K562 (cell line): ENCODE measurements at regions not wholly inside any gene's neighbourhood (a gene's known extent, or its start where the extent isn't known, plus 50 kb on each side); places are given as distances from the start of the nearest gene placed in this dataset.

Experiments
- ATAC-seq: fragments of 200-7000 bp; cut with Tn5 transposase; 3 replicates; pipeline ENCODE4 v1.9.1; 2020; ENCODE audit warnings: moderate library complexity
- BruUV-seq: library from RNA; stranded (reverse); fragments of 400-500 nt; replicated peaks from 2 replicates; lab custom pipeline; 2021; lab: Mats Ljungman, UMichigan
- CTCF ChIA-PET: fragments of 300-600 bp; formaldehyde crosslinking; extraction: SDS; loops from one replicate; lab custom pipeline; 2021; ENCODE audit warnings: low intra/inter-chr PET ratio; lab: Yijun Ruan, JAX
- POLR2A ChIA-PET: fragments of 300-600, 350-650 bp; sonication (Branson Sonifier 250); formaldehyde crosslinking; extraction: SDS; loops from one replicate; lab custom pipeline; 2021; ENCODE audit warnings: antibody characterized with exemption, inconsistent platforms; lab: Yijun Ruan, JAX
- DNase-seq, 4 experiments: peaks; one replicate each; pipeline versions ENCODE4 v3.0.0 to v3.0.0-alpha.2; 2011 to 2018; ENCODE audit warnings: low spot score in 3 of 4, mixed read lengths in 3 of 4; ENCODE audit errors: extremely low read depth in 1 of 4
- FAIRE-seq: peaks from 2 replicates; lab custom pipeline; 2011; peaks lifted over from hg19 to GRCh38; lab: Jason Lieb, UNC
- H2AFZ ChIP-seq: 2 replicates; pipeline ENCODE4 v1.6.0; 2011; ENCODE audit warnings: low read depth, low read length, control low read depth, inconsistent platforms
- H3K27ac ChIP-seq: fragments of 200-600 bp; 3 replicates; pipeline ENCODE4 v1.8.0; 2011; ENCODE audit warnings: low read depth, mild to moderate bottlenecking, control low read depth, inconsistent platforms, low read length, moderate library complexity, mixed read lengths; ENCODE audit errors: extremely low read depth
- H3K27me3 ChIP-seq, 2 experiments: fragments of 300-600 bp in 1 of 2; 2 replicates in 1 of 2; 3 replicates in 1 of 2; pipeline versions ENCODE4 v1.6.0 to v1.8.0; 2011; ENCODE audit warnings: inconsistent platforms in 2 of 2, low read length in 2 of 2, mild to moderate bottlenecking in 1 of 2, mixed read lengths in 1 of 2, moderate library complexity in 1 of 2; ENCODE audit not compliant: control insufficient read depth in 2 of 2, insufficient read depth in 2 of 2
- H3K36me3 ChIP-seq: fragments of 300-600 bp; 3 replicates; pipeline ENCODE4 v1.8.0; 2011; ENCODE audit warnings: mild to moderate bottlenecking, low read length, inconsistent platforms; ENCODE audit not compliant: control insufficient read depth, insufficient read depth
- H3K4me1 ChIP-seq, 2 experiments: fragments of 200-600 bp in 1 of 2; replicated peaks in 1 of 2; 2 replicates in 1 of 2; 3 replicates in 1 of 2; pipeline versions ENCODE4 v1.5.1 to v1.8.0; 2011; ENCODE audit warnings: inconsistent platforms in 2 of 2, low read length in 2 of 2, mild to moderate bottlenecking in 1 of 2, mixed read lengths in 1 of 2, moderate library complexity in 1 of 2; ENCODE audit not compliant: control insufficient read depth in 2 of 2, insufficient read depth in 2 of 2
- H3K4me2 ChIP-seq: 2 replicates; pipeline ENCODE4 v1.6.1; 2011; ENCODE audit warnings: low read length, control low read depth, inconsistent platforms, mixed read lengths; ENCODE audit not compliant: insufficient read depth
- H3K4me3 ChIP-seq: fragments of 200-600 bp; sonication (generic), shearing (Covaris generic); 2 replicates; pipeline ENCODE4 v1.5.1; 2016; ENCODE audit warnings: control low read depth, inconsistent platforms
- H3K79me2 ChIP-seq: fragments of 200-600 bp; 3 replicates; pipeline ENCODE4 v1.8.0; 2011; ENCODE audit warnings: low read length, inconsistent platforms; ENCODE audit not compliant: control insufficient read depth, insufficient read depth
- H3K9ac ChIP-seq, 2 experiments: 2 replicates each; pipeline versions ENCODE4 v1.6.0 to v1.6.1; 2011; ENCODE audit warnings: low read depth in 2 of 2, low read length in 2 of 2, control low read depth in 1 of 2, inconsistent platforms in 1 of 2, mild to moderate bottlenecking in 1 of 2, mixed read lengths in 1 of 2; ENCODE audit not compliant: insufficient read depth in 1 of 2
- H3K9me1 ChIP-seq: one replicate; pipeline ENCODE4 v1.6.0; 2011; ENCODE audit warnings: inconsistent platforms, mild to moderate bottlenecking, low read length, moderate library complexity; ENCODE audit not compliant: control insufficient read depth, insufficient read depth
- H3K9me3 ChIP-seq: replicated peaks from 2 replicates; pipeline ENCODE4 v1.5.1; 2011; ENCODE audit warnings: low read depth, low read length, inconsistent platforms; ENCODE audit not compliant: control insufficient read depth, insufficient read depth
- H4K20me1 ChIP-seq: replicated peaks from 2 replicates; pipeline ENCODE4 v1.6.1; 2011; ENCODE audit warnings: low read length, inconsistent platforms, mixed read lengths; ENCODE audit not compliant: control insufficient read depth, insufficient read depth
- ARID3B ChIP-seq: fragments of 250-450 bp; sonication (Bioruptor Pico); IDR thresholded peaks from 2 replicates; pipeline ENCODE4 v1.4.0; 2020; ENCODE audit warnings: borderline replicate concordance
- ATF1 ChIP-seq, 2 experiments: fragments of 450-650 bp in 1 of 2; IDR thresholded peaks; 2 replicates each; pipeline ENCODE4 v1.6.1; 2016; ENCODE audit warnings: missing compliant biosample characterization in 1 of 2, missing genetic modification characterization in 1 of 2
- ATF4 ChIP-seq: fragments of 450-650 bp; formaldehyde crosslinking; IDR thresholded peaks from 2 replicates; pipeline ENCODE4 v1.4.0; 2022; ENCODE audit warnings: mild to moderate bottlenecking, moderate library complexity
- CC2D1A ChIP-seq: fragments of 450-650 bp; IDR thresholded peaks from 2 replicates; pipeline ENCODE4 v1.6.1; 2017; ENCODE audit warnings: mild to moderate bottlenecking
- CHCHD3 ChIP-seq: fragments of 250-450 bp; sonication (Bioruptor Pico); IDR thresholded peaks from 2 replicates; pipeline ENCODE4 v2.1.2; 2022; ENCODE audit warnings: mild to moderate bottlenecking
- LARP7 ChIP-seq: fragments of 450-650 bp; IDR thresholded peaks from 2 replicates; pipeline ENCODE4 v1.6.1; 2016
- MYBL2 ChIP-seq, 2 experiments: fragments of 450-650 bp in 1 of 2; sonication (generic) in 1 of 2; formaldehyde crosslinking in 1 of 2; IDR thresholded peaks; 2 replicates each; pipeline versions ENCODE4 v1.6.1 to v1.8.1; 2017 to 2022; ENCODE audit warnings: borderline replicate concordance in 1 of 2, inconsistent platforms in 1 of 2, low read depth in 1 of 2, mild to moderate bottlenecking in 1 of 2, missing genetic modification reagents in 1 of 2, moderate library complexity in 1 of 2
- NKRF ChIP-seq: fragments of 450-650 bp; IDR thresholded peaks from 2 replicates; pipeline ENCODE4 v1.6.1; 2016; ENCODE audit warnings: borderline replicate concordance
- PHB ChIP-seq: fragments of 250-450 bp; sonication (Bioruptor Pico); IDR thresholded peaks from 2 replicates; pipeline ENCODE4 v1.5.0; 2021
- RBM17 ChIP-seq: fragments of 200-400 bp; formaldehyde crosslinking; IDR thresholded peaks from 2 replicates; pipeline ENCODE4 v1.6.1; 2017; ENCODE audit warnings: low read depth, mild to moderate bottlenecking, low read length, borderline replicate concordance
- SFPQ ChIP-seq: fragments of 200-400 bp; formaldehyde crosslinking; IDR thresholded peaks from 2 replicates; pipeline ENCODE4 v1.6.1; 2017; ENCODE audit warnings: mild to moderate bottlenecking, low read depth, low read length, moderate library complexity
- VEZF1 ChIP-seq: fragments of 200-800 bp; sonication (Bioruptor generic); IDR thresholded peaks from 2 replicates; pipeline ENCODE4 v1.6.1; 2017; ENCODE audit warnings: missing genetic modification characterization, missing compliant biosample characterization
- ZC3H8 ChIP-seq: fragments of 450-650 bp; IDR thresholded peaks from 2 replicates; pipeline ENCODE4 v1.6.1; 2017
- WGBS: fragments of 100-300 bp; shearing (Covaris generic); methylation state at CpG from one replicate; pipeline ENCODE4 v1.1.6; 2016; ENCODE audit warnings: low coverage, mixed read lengths; ENCODE audit not compliant: insufficient coverage; ENCODE audit errors: missing lambda C conversion rate; 5-methylcytosine and 5-hydroxymethylcytosine counted together
- in situ Hi-C: fragments of 300-500 bp; cut with MboI; formaldehyde crosslinking; loops from 4 replicates; pipeline ENCODE4 v1.15.0; 2018; ENCODE audit warnings: inconsistent platforms, mixed read lengths
- intact Hi-C: fragments of 100-400 bp; cut with micrococcal nuclease; formaldehyde crosslinking; loops from 2 replicates; pipeline ENCODE4 v1.14.2; 2022

- no peak for TF ChIP-seq ARID3B
- no peak for TF ChIP-seq LARP7
- TF ChIP-seq ATF4 (CRISPR knock-in tag) = no peak
- no peak for TF ChIP-seq VEZF1
These were observed 439.6 kb downstream of the EPM2A start (continued) for GRCh38 chr6:145295746-145296145.

- ATAC-seq = no peak
- no peak overlapping the region for H3K4me3 ChIP-seq
- H3K9ac ChIP-seq = no peak overlapping the region
- H3K36me3 ChIP-seq = no peaks in the 10 kb centered on the region
- H3K27ac ChIP-seq = no peak overlapping the region
- no peak overlapping the region for H2AFZ ChIP-seq
- WGBS = 0% methylated on average over 1 of the region's 1 CpG
- no peak for FAIRE-seq
- H3K27me3 ChIP-seq = no peaks in the 10 kb centered on the region
- peaks cover 4% of the 10 kb centered on the region; the same call in 1 of the 2 replicates for H3K9me3 ChIP-seq
- no peak for DNase-seq
- POLR2A ChIA-PET = no interaction called here
- BruUV-seq = no TSS peak
- H3K4me2 ChIP-seq = no peak overlapping the region
- H4K20me1 ChIP-seq = no peaks in the 10 kb centered on the region
- in situ Hi-C loops = no loop called here
- no peaks in the 10 kb centered on the region for H3K79me2 ChIP-seq
- CTCF ChIA-PET = no interaction called here
- H3K9me1 ChIP-seq = no peaks in the 10 kb centered on the region
- H3K4me1 ChIP-seq = no peaks in the 10 kb centered on the region
- intact Hi-C loops = no loop called here
- TF ChIP-seq ZC3H8 (no peak), CHCHD3 (CRISPR knock-in tag) (no peak), CC2D1A (no peak), PHB (no peak), ATF1 (CRISPR knock-in tag; IDR thresholded peaks at IDR 0.05) (no peak), ATF1 (tag; IDR thresholded peaks at IDR 0.05) (no peak), NKRF (no peak), MYBL2 (IDR thresholded peaks at IDR 0.05; ENCODE audit: low read depth) (no peak), MYBL2 (CRISPR knock-in tag; IDR thresholded peaks at IDR 0.05; ENCODE audit: borderline replicate concordance) (no peak), RBM17 (no peak), SFPQ (no peak)
These were observed 429.6 kb downstream of the EPM2A start for GRCh38 chr6:145305670-145306069.
